ENCODE measurements at regions not wholly inside any gene's neighbourhood (a gene's known extent, or its start where the extent isn't known, plus 50 kb on each side); places are given as distances from the start of the nearest gene placed in this dataset.

- TF ChIP-seq DNMT1 (CRISPR knock-in tag; IDR thresholded peaks at IDR 0.05) = no peak
- no peak for TF ChIP-seq ZNF841 (CRISPR knock-in tag; IDR thresholded peaks at IDR 0.05; ENCODE audit: borderline replicate concordance)
- no peak for TF ChIP-seq ZBTB21 (CRISPR knock-in tag; IDR thresholded peaks at IDR 0.05)
- TF ChIP-seq U2AF2 (IDR thresholded peaks at IDR 0.05; ENCODE audit: low read depth, low read length) = no peak
- TF ChIP-seq ZNF121 (CRISPR knock-in tag; IDR thresholded peaks at IDR 0.05) = no peak
- TF ChIP-seq NAIF1 (CRISPR knock-in tag; IDR thresholded peaks at IDR 0.05; ENCODE audit: borderline replicate concordance) = no peak
- TF ChIP-seq JUNB (CRISPR knock-in tag; IDR thresholded peaks at IDR 0.05; ENCODE audit: borderline replicate concordance) = no peak
- TF ChIP-seq KMT2B (CRISPR knock-in tag; IDR thresholded peaks at IDR 0.05) = no peak
Measured at GRCh38 chr1:219692981-219693380, 80.1 kb upstream of the ZC3H11B start (continued).

- no peaks in the 10 kb centered on the region for H4K20me1 ChIP-seq (ENCODE audit: insufficient read depth, low read length)
- FAIRE-seq (no peak), ATAC-seq (no peak), DNase-seq (ENCODE audit: low spot score) (no peak)
- no peak for TF ChIP-seq ZNF775 (CRISPR knock-in tag; IDR thresholded peaks at IDR 0.05; ENCODE audit: borderline replicate concordance)
- peak; percentile 44 to 76; a peak in 3 of 4 replicates for TF ChIP-seq MAFK (conservative IDR thresholded peaks at IDR 0.05 in 1 of 2, IDR thresholded peaks at IDR 0.05 in 1 of 2; ENCODE audit: low read length in 2 of 2)
- TF ChIP-seq AKAP8 (CRISPR knock-in tag; IDR thresholded peaks at IDR 0.05) = no peak
- no peak for TF ChIP-seq TFE3 (CRISPR knock-in tag; IDR thresholded peaks at IDR 0.05)
- TF ChIP-seq MAFF (IDR thresholded peaks at IDR 0.05; ENCODE audit: low read depth, low read length) = peak; percentile 65
- H3K4me3 ChIP-seq (replicated peaks in 1 of 3; ENCODE audit: insufficient read depth in 1 of 3, low read depth in 2 of 3, low read length in 3 of 3) = no peak overlapping the region
- H3K27me3 ChIP-seq (ENCODE audit: control insufficient read depth in 1 of 2, insufficient read depth in 2 of 2, low read length in 2 of 2) = no peaks in the 10 kb centered on the region; a peak in 1 of 5 replicates
- in situ Hi-C loops (cut with HindIII; ENCODE audit: extremely low pct_ligation_motif_present, low pct_unique_long_range_greater_than_20kb) (no loop called here), intact Hi-C loops (cut with micrococcal nuclease; ENCODE audit: unreplicated experiment) (no loop called here)
- H2AFZ ChIP-seq (ENCODE audit: low read length) = no peak overlapping the region
- ChIA-PET POLR2A (no interaction called here), CTCF (ENCODE audit: low intra/inter-chr PET ratio, low total read pairs) (no interaction called here)
- BruUV-seq (replicated peaks) = no TSS peak
- H3K79me2 ChIP-seq (ENCODE audit: insufficient read depth, low read length) = no peaks in the 10 kb centered on the region
- WGBS (ENCODE audit: low lambda C conversion rate) = 0% methylated on average over 2 of the region's 2 CpGs
- no peak overlapping the region for H3K9ac ChIP-seq (ENCODE audit: insufficient read depth, low read depth, low read length)
- H3K4me2 ChIP-seq (ENCODE audit: low read depth, low read length) = no peak overlapping the region
- H3K36me3 ChIP-seq (replicated peaks in 1 of 2; ENCODE audit: control insufficient read depth in 1 of 2, insufficient read depth in 2 of 2, low read length in 2 of 2) = no peaks in the 10 kb centered on the region
- H3K9me3 ChIP-seq (ENCODE audit: low read length) = no peaks in the 10 kb centered on the region
- H3K27ac ChIP-seq (ENCODE audit: extremely low read length, insufficient read depth, low read length) = no peak overlapping the region
- no peaks in the 10 kb centered on the region for H3K4me1 ChIP-seq (ENCODE audit: insufficient read depth, low read length)
Measured at GRCh38 chr1:219689774-219690173, 76.9 kb upstream of the ZC3H11B start.

Measured in HepG2 (cell line).